Tibial nerve (tissue), 4 donors: ENCODE measurements at regions not wholly inside any gene's neighbourhood (a gene's known extent, or its start where the extent isn't known, plus 50 kb on each side); places are given as distances from the start of the nearest gene placed in this dataset.

ENCODE experiments used
- DNase-seq, 2 donors: peaks; one replicate each; pipeline ENCODE4 v3.0.0-alpha.2; 2019; ENCODE audit warnings: low spot score in 2 of 2
- H3K27ac ChIP-seq, 4 donors: fragments of 200-600 bp; sonication (generic) in 3 of 4; one replicate each; pipeline ENCODE4 v1.5.1; 2017 to 2019; ENCODE audit warnings: mild to moderate bottlenecking in 1 of 4
- H3K27me3 ChIP-seq, 2 donors: fragments of 200-600 bp; sonication (generic) in 1 of 2; one replicate each; pipeline versions ENCODE4 v1.5.1 to v1.6.0; 2017 to 2019
- H3K36me3 ChIP-seq, 3 donors: fragments of 200-600 bp; sonication (generic); one replicate each; pipeline ENCODE4 v1.5.1; 2018 to 2019
- H3K4me1 ChIP-seq, 4 donors: fragments of 200-600 bp; sonication (generic) in 3 of 4; one replicate each; pipeline ENCODE4 v1.5.1; 2017 to 2019
- H3K4me3 ChIP-seq, 4 donors: fragments of 200-600 bp; sonication (generic) in 3 of 4; one replicate each; pipeline ENCODE4 v1.5.1; 2017 to 2019; ENCODE audit warnings: mild to moderate bottlenecking in 1 of 4, moderate library complexity in 1 of 4
- H3K9me3 ChIP-seq, 4 donors: fragments of 200-600 bp; sonication (generic) in 3 of 4; one replicate each; pipeline ENCODE4 v1.5.1; 2017 to 2019
- CTCF ChIP-seq, 5 experiments: fragments of 200-600 bp in 3 of 5; fragments of 450-650 bp in 2 of 5; sonication (generic) in 3 of 5; IDR thresholded peaks; one replicate each; pipeline ENCODE4 v1.5.1; 2016 to 2019; ENCODE audit warnings: antibody characterized with exemption in 5 of 5, mild to moderate bottlenecking in 3 of 5, moderate library complexity in 2 of 5
- EP300 ChIP-seq, 2 donors: sonication (generic); formaldehyde crosslinking; IDR thresholded peaks; one replicate each; pipeline ENCODE4 v1.6.1; 2017; ENCODE audit warnings: antibody characterized with exemption in 2 of 2, mild to moderate bottlenecking in 1 of 2
- POLR2A ChIP-seq, 2 donors: fragments of 450-650 bp; IDR thresholded peaks; one replicate each; pipeline ENCODE4 v1.6.1; 2017; ENCODE audit warnings: antibody characterized with exemption in 2 of 2, mild to moderate bottlenecking in 2 of 2, moderate library complexity in 2 of 2
- WGBS, 2 donors: methylation state at CpG; one replicate each; pipeline ENCODE4 v1.1.5; 2018; 5-methylcytosine and 5-hydroxymethylcytosine counted together

- peaks cover 0 to 25% of the 10 kb centered on the region in 2 donors for H3K27me3 ChIP-seq
- H3K27ac ChIP-seq: no peak overlapping the region
- WGBS, 2 donors: 20 to 22% methylated on average over 28 to 29 of the region's 29 CpGs
- H3K36me3 ChIP-seq: no peaks in the 10 kb centered on the region
- H3K9me3 ChIP-seq: peaks cover 0 to 10% (median 0%) of the 10 kb centered on the region in 4 donors
- H3K4me1 ChIP-seq: peaks cover 0 to 15% (median 1%) of the 10 kb centered on the region in 4 donors
- DNase-seq: no peak
- H3K4me3 ChIP-seq: peak overlapping the region in 1 of 4 donors; percentile 40
- TF ChIP-seq CTCF (IDR thresholded peaks at IDR 0.05) (no peak), POLR2A (IDR thresholded peaks at IDR 0.05) (no peak), EP300 (IDR thresholded peaks at IDR 0.05) (no peak)
Measured at GRCh38 chr2:468648-469336, 180.9 kb upstream of the ALKAL2 start.

GRCh38 chr2:467892-468647, 180.2 kb upstream of the ALKAL2 start:
- Histone ChIP-seq H3K27me3 (peaks cover 0 to 25% of the 10 kb centered on the region in 2 donors), H3K36me3 (no peaks in the 10 kb centered on the region), H3K27ac (peak overlapping the region in 1 of 4 donors; percentile 10), H3K4me3 (peak overlapping the region in 3 of 4 donors; percentile 10 to 40 (median 19)), H3K9me3 (peaks cover 0 to 5% (median 0%) of the 10 kb centered on the region in 4 donors), H3K4me1 (peaks cover 0 to 15% (median 1%) of the 10 kb centered on the region in 4 donors)
- no peak for DNase-seq
- TF ChIP-seq EP300 (IDR thresholded peaks at IDR 0.05): no peak
- TF ChIP-seq CTCF (IDR thresholded peaks at IDR 0.05): no peak
- TF ChIP-seq POLR2A (IDR thresholded peaks at IDR 0.05): no peak
- 2 to 3% methylated on average over 35 to 55 of the region's 69 CpGs for WGBS, 2 donors

- Histone ChIP-seq H3K4me1 (peaks cover 0 to 15% (median 1%) of the 10 kb centered on the region in 4 donors), H3K27me3 (peaks cover 0 to 25% of the 10 kb centered on the region in 2 donors)
- no peak for DNase-seq
Measured at GRCh38 chr2:467543-467891, 179.6 kb upstream of the ALKAL2 start.

GRCh38 chr2:467101-467500, 179.2 kb upstream of the ALKAL2 start:
- Histone ChIP-seq H3K4me3 (no peak overlapping the region), H3K4me1 (peaks cover 0 to 15% (median 1%) of the 10 kb centered on the region in 4 donors), H3K27me3 (peaks cover 0 to 25% of the 10 kb centered on the region in 2 donors), H3K27ac (no peak overlapping the region), H3K36me3 (no peaks in the 10 kb centered on the region), H3K9me3 (no peaks in the 10 kb centered on the region)
- DNase-seq: no peak
- TF ChIP-seq CTCF (IDR thresholded peaks at IDR 0.05): no peak
- no peak for TF ChIP-seq EP300 (IDR thresholded peaks at IDR 0.05)
- TF ChIP-seq POLR2A (IDR thresholded peaks at IDR 0.05): no peak
- WGBS, 2 donors: 75 to 84% methylated on average over 15 of the region's 15 CpGs

More at GRCh38 chr2:467543-467891, 179.6 kb upstream of the ALKAL2 start:
- H3K9me3 ChIP-seq: no peaks in the 10 kb centered on the region
- TF ChIP-seq CTCF (IDR thresholded peaks at IDR 0.05): no peak
- no peak for TF ChIP-seq EP300 (IDR thresholded peaks at IDR 0.05)
- TF ChIP-seq POLR2A (IDR thresholded peaks at IDR 0.05): no peak
- no peaks in the 10 kb centered on the region for H3K36me3 ChIP-seq
- 27 to 38% methylated on average over 16 to 18 of the region's 18 CpGs for WGBS, 2 donors
- H3K4me3 ChIP-seq: peak overlapping the region in 1 of 4 donors; percentile 40
- H3K27ac ChIP-seq: no peak overlapping the region
